Large intestine (tissue), 3 donors: ENCODE measurements at regions not wholly inside any gene's neighbourhood (a gene's known extent, or its start where the extent isn't known, plus 50 kb on each side); places are given as distances from the start of the nearest gene placed in this dataset.

Experiments used
- DNase-seq, 2 donors: peaks; one replicate each; pipeline versions ENCODE4 v3.0.0 to v3.0.0-alpha.2; 2013
- H3K27ac ChIP-seq: one replicate; pipeline ENCODE4 v1.5.1; 2013; ENCODE audit warnings: low read length
- H3K27me3 ChIP-seq: 2 replicates; pipeline ENCODE4 v1.6.1; 2013; ENCODE audit warnings: low read length; ENCODE audit not compliant: control insufficient read depth, insufficient read depth
- H3K36me3 ChIP-seq: 2 replicates; pipeline ENCODE4 v1.6.1; 2013; ENCODE audit warnings: low read length; ENCODE audit not compliant: control insufficient read depth, insufficient read depth
- H3K4me1 ChIP-seq: one replicate; pipeline ENCODE4 v1.6.1; 2013; ENCODE audit warnings: low read length; ENCODE audit not compliant: control insufficient read depth, insufficient read depth
- H3K4me3 ChIP-seq: one replicate; pipeline ENCODE4 v1.5.1; 2013; ENCODE audit warnings: low read length
- H3K9me3 ChIP-seq: one replicate; pipeline ENCODE4 v1.6.1; 2013; ENCODE audit warnings: mild to moderate bottlenecking, low read depth, low read length, moderate library complexity; ENCODE audit not compliant: control insufficient read depth
- WGBS: methylation state at CpG from one replicate; pipeline ENCODE4 v1.1.5; 2013; ENCODE audit warnings: low lambda C conversion rate; ENCODE audit not compliant: insufficient coverage; 5-methylcytosine and 5-hydroxymethylcytosine counted together

DNA sequence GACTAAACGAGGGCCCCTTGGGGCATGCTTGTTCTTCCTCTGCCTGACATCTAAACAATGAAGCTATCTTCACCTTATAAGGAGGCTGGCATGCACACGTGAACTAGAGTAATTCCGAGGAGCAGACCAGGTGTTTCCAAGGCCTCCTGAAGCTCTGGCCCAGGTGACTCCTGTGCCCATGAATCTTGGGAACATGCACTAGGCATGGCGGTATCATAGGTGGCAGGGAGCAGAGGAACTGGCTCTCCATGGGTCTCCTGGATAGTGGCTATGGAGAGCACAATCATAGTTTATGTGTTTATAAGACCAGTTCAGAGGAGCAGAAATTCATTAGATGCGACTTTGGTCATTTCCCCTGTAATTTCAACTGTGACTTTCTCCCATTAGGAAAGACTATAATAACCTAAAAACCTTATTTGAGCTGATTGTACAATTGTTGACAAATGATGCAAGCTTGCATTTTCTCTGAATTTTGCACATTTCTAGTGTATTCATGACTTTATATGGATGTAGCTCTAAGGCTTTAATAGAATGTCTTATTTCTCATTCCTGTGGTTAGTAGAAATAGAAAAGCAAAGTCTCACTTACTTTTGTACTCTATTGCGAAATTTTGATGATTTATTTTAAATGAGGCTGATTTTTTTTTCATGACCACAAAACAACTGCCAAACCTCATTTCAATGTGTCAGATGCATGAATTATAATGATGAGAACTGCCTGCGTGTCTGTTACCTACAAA lies 135.3 kb upstream of the RPS23 start:
- Histone ChIP-seq H3K4me1 (peaks cover 4% of the 10 kb centered on the region), H3K27me3 (no peaks in the 10 kb centered on the region), H3K27ac (no peak overlapping the region), H3K36me3 (no peaks in the 10 kb centered on the region), H3K4me3 (no peak overlapping the region), H3K9me3 (no peaks in the 10 kb centered on the region)
- WGBS = 80% methylated on average over 1 of the region's 7 CpGs
- DNase-seq = no peak

DNA sequence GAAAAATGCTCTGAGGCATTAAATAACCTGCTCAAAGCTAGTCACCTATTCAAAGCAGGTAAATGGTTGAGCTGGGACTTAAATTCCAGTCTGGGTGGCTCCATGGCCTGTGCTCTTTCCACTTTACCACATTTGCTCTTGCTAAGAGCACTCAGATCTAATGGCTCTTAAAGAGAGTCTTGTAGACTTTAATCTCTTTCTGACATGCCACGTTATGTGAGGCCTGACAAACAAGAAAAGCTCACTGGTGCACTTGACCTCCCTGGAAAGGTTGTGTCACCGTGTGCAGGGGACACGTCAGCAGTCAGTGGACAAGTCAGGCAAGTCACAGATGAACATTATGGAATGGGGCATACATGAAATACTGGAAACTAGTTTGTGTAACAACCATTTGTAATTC lies 129.9 kb upstream of the RPS23 start:
- H3K27me3 ChIP-seq = no peaks in the 10 kb centered on the region
- no peak overlapping the region for H3K4me3 ChIP-seq
- no peaks in the 10 kb centered on the region for H3K4me1 ChIP-seq
- no peaks in the 10 kb centered on the region for H3K36me3 ChIP-seq
- WGBS = no CpG with 5 or more reads among the region's 3 CpGs
- no peak overlapping the region for H3K27ac ChIP-seq
- H3K9me3 ChIP-seq = no peaks in the 10 kb centered on the region
- DNase-seq = no peak

DNA sequence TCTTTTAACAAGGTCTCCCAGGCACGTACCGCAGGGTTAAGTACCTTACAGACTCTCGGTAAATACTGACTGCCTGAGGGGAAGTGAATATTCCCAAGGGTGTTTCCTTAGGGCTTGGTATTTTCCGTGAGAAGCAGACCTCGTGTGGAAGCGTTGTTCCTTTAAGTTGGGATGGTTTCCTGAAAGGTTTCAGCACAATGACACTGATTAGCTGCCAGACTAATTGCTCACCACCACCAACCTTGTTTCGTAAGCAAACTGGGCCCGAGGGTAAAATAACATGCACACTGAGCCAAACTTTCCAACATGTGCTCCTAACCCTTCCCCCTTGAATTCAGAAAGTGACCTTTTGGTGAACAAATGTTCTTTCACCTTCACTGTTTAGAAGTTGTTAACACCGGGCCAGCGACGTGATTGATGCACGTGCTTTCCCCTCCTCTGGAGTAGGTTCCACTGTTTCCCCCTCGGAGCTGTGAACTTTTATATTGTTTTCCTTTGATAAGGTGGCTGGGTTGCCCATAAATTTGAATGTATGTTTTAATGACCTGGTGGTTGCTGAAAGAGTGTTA lies 128.1 kb upstream of the RPS23 start:
- WGBS = no CpG with 5 or more reads among the region's 13 CpGs
- Histone ChIP-seq H3K9me3 (no peaks in the 10 kb centered on the region), H3K36me3 (no peaks in the 10 kb centered on the region), H3K4me1 (no peaks in the 10 kb centered on the region), H3K27me3 (no peaks in the 10 kb centered on the region), H3K4me3 (no peak overlapping the region), H3K27ac (no peak overlapping the region)
- DNase-seq = no peak

DNA sequence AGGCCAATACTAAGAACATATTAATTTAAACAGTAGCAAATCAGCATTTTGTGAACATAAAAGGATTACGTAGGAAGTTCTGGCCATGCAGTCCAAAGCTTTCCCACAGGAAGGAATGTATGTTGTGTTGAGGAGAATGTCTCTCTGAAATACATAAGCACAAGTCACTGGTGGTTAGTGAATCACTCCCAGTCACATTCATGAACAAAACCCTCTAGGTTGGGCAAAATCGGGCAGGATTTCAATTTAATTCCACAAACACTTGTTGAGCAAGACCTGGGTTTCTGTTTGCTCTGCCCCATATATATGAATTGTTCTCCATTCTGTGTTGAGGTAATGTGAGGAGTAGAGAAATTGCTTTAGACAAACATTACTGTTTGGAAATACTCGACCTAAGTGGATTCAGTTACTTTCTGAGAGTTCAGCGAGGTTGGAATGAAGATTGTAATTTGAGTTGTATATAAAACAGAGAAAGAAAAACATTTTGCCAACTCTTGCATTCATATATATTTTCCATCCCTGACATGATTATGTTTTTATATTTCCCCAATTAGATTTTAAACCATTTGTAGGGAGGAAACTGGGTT lies 127.6 kb upstream of the RPS23 start:
- no peaks in the 10 kb centered on the region for H3K9me3 ChIP-seq
- H3K36me3 ChIP-seq = no peaks in the 10 kb centered on the region
- DNase-seq = no peak
- H3K27me3 ChIP-seq = no peaks in the 10 kb centered on the region
- 100% methylated on average over 3 of the region's 4 CpGs for WGBS
- no peak overlapping the region for H3K4me3 ChIP-seq
- H3K4me1 ChIP-seq = no peaks in the 10 kb centered on the region
- H3K27ac ChIP-seq = no peak overlapping the region

DNA sequence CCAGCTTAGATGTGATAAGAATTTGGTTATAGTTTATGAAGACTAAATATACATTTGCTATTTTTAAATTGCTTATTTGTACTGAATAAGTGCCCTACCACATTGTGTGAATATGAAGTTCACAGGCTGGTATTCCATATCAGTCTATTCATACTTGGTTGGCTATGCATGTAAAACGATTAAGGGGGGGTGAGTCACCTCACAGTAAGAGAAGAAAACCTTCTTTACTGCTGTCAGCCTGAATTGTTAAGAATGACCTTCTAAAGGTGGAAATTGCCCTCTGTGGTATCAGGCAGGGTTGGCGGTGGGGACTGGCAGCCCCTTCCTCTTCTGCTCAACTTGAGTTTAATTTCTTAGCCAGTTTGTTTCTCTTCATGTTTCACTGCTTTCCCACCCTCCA lies 127.0 kb upstream of the RPS23 start:
- H3K27me3 ChIP-seq = no peaks in the 10 kb centered on the region
- no peak for DNase-seq
- no peaks in the 10 kb centered on the region for H3K36me3 ChIP-seq
- H3K4me1 ChIP-seq = no peaks in the 10 kb centered on the region
- H3K4me3 ChIP-seq = no peak overlapping the region
- no peaks in the 10 kb centered on the region for H3K9me3 ChIP-seq
- 100% methylated on average over 1 of the region's 2 CpGs for WGBS
- H3K27ac ChIP-seq = no peak overlapping the region

DNA sequence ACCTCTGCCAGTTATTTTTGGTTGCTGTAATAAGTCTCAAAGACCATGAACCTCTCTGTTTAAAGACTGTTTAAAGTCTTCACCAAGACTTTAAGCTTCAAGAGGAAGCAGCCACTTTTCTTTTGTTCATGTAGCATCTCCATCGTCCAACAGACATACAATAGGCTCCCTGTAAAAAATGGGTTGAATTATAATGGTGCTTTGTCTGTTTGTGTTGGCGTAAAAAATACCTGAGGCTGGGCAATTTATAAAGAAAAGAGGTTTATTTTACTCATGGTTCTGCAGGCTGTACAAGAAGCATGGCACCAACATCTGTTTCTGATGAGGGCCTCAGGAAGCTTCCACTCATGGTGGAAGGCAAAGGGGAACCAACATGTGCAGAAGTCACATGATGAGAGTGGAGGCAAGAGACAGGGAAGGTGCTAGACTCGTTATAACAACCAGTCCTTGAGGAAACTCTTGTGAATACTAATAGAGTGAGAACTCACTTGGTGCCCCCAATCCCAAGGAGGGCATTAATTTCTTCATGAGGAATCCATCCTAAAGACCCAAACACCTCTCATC lies 126.3 kb upstream of the RPS23 start:
- Histone ChIP-seq H3K27ac (no peak overlapping the region), H3K27me3 (no peaks in the 10 kb centered on the region), H3K4me3 (no peak overlapping the region), H3K4me1 (no peaks in the 10 kb centered on the region), H3K9me3 (no peaks in the 10 kb centered on the region), H3K36me3 (no peaks in the 10 kb centered on the region)
- WGBS = no CpG with 5 or more reads among the region's 3 CpGs
- no peak for DNase-seq

DNA sequence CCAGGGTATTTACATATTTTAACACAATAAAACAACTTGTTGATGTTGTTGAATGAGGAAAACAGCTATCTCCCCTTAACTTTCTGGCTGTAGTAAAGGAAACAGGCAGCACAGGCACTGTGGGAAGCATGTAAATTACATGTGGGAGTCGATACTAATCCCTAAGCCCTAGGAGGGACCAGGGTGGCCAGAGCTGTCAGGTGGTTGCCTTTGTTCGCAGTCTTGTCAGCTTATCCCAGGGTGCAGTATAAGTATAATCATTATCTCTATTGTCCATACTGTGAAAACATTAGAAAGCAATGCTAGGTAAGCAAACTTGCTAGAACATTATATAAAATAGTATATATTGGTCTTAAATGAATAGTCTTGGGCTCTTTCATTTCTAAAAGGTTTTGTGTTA lies 125.6 kb upstream of the RPS23 start:
- no peaks in the 10 kb centered on the region for H3K27me3 ChIP-seq
- no peak overlapping the region for H3K4me3 ChIP-seq
- H3K27ac ChIP-seq = no peak overlapping the region
- H3K4me1 ChIP-seq = no peaks in the 10 kb centered on the region
- no peak for DNase-seq
- no peaks in the 10 kb centered on the region for H3K36me3 ChIP-seq
- H3K9me3 ChIP-seq = no peaks in the 10 kb centered on the region
- no CpG with 5 or more reads among the region's 2 CpGs for WGBS

DNA sequence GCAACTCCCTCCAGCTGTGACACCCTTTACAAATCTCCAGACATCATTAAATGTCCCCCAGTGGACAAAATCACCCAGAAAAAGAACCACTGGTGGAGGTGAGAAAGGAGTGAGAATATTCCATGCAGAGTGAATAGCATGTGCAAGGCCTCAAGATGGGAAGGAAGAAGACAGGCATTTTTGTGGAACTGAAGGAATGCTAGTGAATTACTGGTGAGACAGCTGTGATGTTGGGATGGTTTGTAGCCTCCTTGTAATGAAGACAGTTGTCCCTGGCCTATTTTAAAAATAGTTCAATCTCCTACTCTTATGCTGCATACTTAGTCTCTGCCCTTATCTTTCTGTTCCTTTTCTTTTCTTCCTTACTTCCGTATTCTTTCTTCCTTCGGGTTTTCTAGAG lies 124.9 kb upstream of the RPS23 start:
- Histone ChIP-seq H3K27me3 (no peaks in the 10 kb centered on the region), H3K4me3 (no peak overlapping the region), H3K36me3 (no peaks in the 10 kb centered on the region), H3K27ac (no peak overlapping the region), H3K9me3 (no peaks in the 10 kb centered on the region), H3K4me1 (no peaks in the 10 kb centered on the region)
- WGBS = 100% methylated on average over 2 of the region's 2 CpGs
- DNase-seq = no peak

DNA sequence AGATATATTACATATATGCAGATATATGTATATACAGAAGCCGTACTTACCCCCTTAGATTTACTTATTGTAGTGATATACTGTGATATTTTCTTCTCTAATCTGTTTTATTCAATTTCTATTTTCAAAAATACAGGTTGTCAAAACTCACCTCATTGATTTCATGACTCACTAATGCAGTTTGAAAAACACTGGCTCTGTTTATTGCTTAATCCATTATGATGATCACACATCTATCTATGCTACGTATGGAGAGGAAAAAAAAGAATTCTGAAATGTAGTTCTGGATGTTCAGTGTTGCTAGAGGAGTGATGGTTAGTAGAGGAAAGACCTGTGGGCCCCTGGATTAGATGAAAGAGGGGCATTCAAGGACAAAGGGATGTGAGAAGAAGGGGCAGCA lies 121.0 kb upstream of the RPS23 start:
- Histone ChIP-seq H3K27ac (no peak overlapping the region), H3K36me3 (no peaks in the 10 kb centered on the region), H3K27me3 (no peaks in the 10 kb centered on the region), H3K4me1 (no peaks in the 10 kb centered on the region), H3K9me3 (no peaks in the 10 kb centered on the region), H3K4me3 (no peak overlapping the region)
- WGBS = 90% methylated on average over 2 of the region's 2 CpGs
- DNase-seq = no peak

DNA sequence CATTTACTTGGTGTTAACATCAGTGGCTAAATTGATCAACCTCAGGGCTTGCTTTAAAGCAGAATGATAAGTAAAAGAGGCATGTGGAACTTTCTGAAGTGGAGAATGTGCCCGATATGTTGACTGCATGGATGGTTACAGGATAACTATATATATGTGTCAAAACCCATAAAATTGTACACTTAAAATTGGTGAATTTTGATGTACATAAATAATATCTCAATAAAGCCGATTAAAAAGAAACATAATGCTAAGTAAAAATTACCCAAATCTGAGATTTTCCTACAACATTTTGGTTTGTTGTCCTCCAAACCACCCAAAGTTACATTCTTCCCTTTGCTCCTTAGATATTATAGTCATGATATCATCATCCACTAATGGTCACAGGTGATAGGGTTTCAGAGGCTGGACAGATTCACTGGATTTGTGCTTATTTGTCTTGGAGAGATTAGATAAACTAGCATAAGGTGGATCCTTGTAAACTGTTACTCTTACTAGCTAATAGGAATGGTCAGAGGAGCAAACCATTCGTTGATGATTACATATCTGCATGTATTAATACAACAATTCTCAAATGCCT lies 119.7 kb upstream of the RPS23 start:
- DNase-seq = no peak
- H3K4me3 ChIP-seq = no peak overlapping the region
- H3K27ac ChIP-seq = no peak overlapping the region
- H3K4me1 ChIP-seq = no peaks in the 10 kb centered on the region
- no peaks in the 10 kb centered on the region for H3K27me3 ChIP-seq
- H3K9me3 ChIP-seq = no peaks in the 10 kb centered on the region
- H3K36me3 ChIP-seq = no peaks in the 10 kb centered on the region
- WGBS = 100% methylated on average over 1 of the region's 3 CpGs
